GM20000 (cell line): ENCODE measurements at regions not wholly inside any gene's neighbourhood (a gene's known extent, or its start where the extent isn't known, plus 50 kb on each side); places are given as distances from the start of the nearest gene placed in this dataset.

Experiments
- DNase-seq: peaks from one replicate; pipeline ENCODE4 v3.0.0; 2012; ENCODE audit warnings: low spot score
- CTCF ChIP-seq: IDR thresholded peaks from 2 replicates; pipeline ENCODE4 v1.5.1; 2012; ENCODE audit warnings: mild to moderate bottlenecking, control low read depth; ENCODE audit errors: extremely low read depth, missing control alignments

- DNase-seq = no peak
Observed at GRCh38 chr2:180405520-180405919, 398.4 kb upstream of the CWC22 start.

GRCh38 chr2:180394305-180394704 lies 387.2 kb upstream of the CWC22 start:
- no peak for TF ChIP-seq CTCF
- DNase-seq = no peak

More at GRCh38 chr2:180405520-180405919, 398.4 kb upstream of the CWC22 start:
- TF ChIP-seq CTCF = no peak

GRCh38 chr2:180385601-180386201 lies 378.6 kb upstream of the CWC22 start:
- TF ChIP-seq CTCF = no peak
- DNase-seq = no peak

- TF ChIP-seq CTCF = no peak
- DNase-seq = no peak
Observed at GRCh38 chr2:180376066-180376465, 369.0 kb upstream of the CWC22 start.

GRCh38 chr2:180374502-180375281 lies 367.6 kb upstream of the CWC22 start:
- no peak for DNase-seq
- TF ChIP-seq CTCF = no peak

GRCh38 chr2:180370511-180371205 lies 363.6 kb upstream of the CWC22 start:
- no peak for TF ChIP-seq CTCF

GRCh38 chr2:180368881-180369280 lies 361.8 kb upstream of the CWC22 start:
- no peak for DNase-seq
- TF ChIP-seq CTCF = no peak

More at GRCh38 chr2:180370511-180371205, 363.6 kb upstream of the CWC22 start:
- DNase-seq = no peak
